BE2C (cell line): ENCODE measurements at regions not wholly inside any gene's neighbourhood (a gene's known extent, or its start where the extent isn't known, plus 50 kb on each side); places are given as distances from the start of the nearest gene placed in this dataset.

ENCODE experiments used
- DNase-seq: peaks from one replicate; pipeline ENCODE4 v3.0.0-alpha.2; 2020
- H3K27me3 ChIP-seq: fragments of 250-450 bp; sonication (Bioruptor Pico); 2 replicates; pipeline ENCODE4 v1.5.1; 2020; ENCODE audit warnings: mild to moderate bottlenecking
- H3K36me3 ChIP-seq: fragments of 250-450 bp; sonication (Bioruptor Pico); 2 replicates; pipeline ENCODE4 v1.5.1; 2020; ENCODE audit warnings: mild to moderate bottlenecking
- H3K4me1 ChIP-seq: fragments of 250-450 bp; sonication (Bioruptor Pico); 2 replicates; pipeline ENCODE4 v1.5.1; 2020
- H3K4me3 ChIP-seq: 2 replicates; pipeline ENCODE4 v1.5.1; 2011; ENCODE audit warnings: low read depth, low read length
- H3K9me3 ChIP-seq: fragments of 250-450 bp; sonication (Bioruptor Pico); 2 replicates; pipeline ENCODE4 v1.5.1; 2020
- CTCF ChIP-seq: IDR thresholded peaks from 2 replicates; pipeline ENCODE4 v1.5.1; 2012; ENCODE audit warnings: mild to moderate bottlenecking, low read depth, low read length

GRCh38 chr2:7419186-7419585, 502.0 kb downstream of the RNF144A start:
- Histone ChIP-seq H3K4me1 (peaks cover 9% of the 10 kb centered on the region), H3K27me3 (no peaks in the 10 kb centered on the region), H3K36me3 (no peaks in the 10 kb centered on the region), H3K4me3 (no peak overlapping the region), H3K9me3 (no peaks in the 10 kb centered on the region)
- no peak for TF ChIP-seq CTCF
- no peak for DNase-seq

GRCh38 chr2:7419814-7420311, 502.7 kb downstream of the RNF144A start:
- TF ChIP-seq CTCF: no peak
- Histone ChIP-seq H3K4me3 (no peak overlapping the region), H3K27me3 (no peaks in the 10 kb centered on the region), H3K36me3 (no peaks in the 10 kb centered on the region), H3K9me3 (no peaks in the 10 kb centered on the region), H3K4me1 (peaks cover 9% of the 10 kb centered on the region)
- DNase-seq: no peak

- no peak for DNase-seq
- Histone ChIP-seq H3K4me1 (peaks cover 9% of the 10 kb centered on the region), H3K9me3 (no peaks in the 10 kb centered on the region), H3K36me3 (no peaks in the 10 kb centered on the region), H3K27me3 (no peaks in the 10 kb centered on the region), H3K4me3 (no peak overlapping the region; the same call in 1 of the 2 replicates)
- no peak for TF ChIP-seq CTCF
Observed at GRCh38 chr2:7420530-7420929, 503.3 kb downstream of the RNF144A start.

- H3K9me3 ChIP-seq: no peaks in the 10 kb centered on the region
- H3K36me3 ChIP-seq: no peaks in the 10 kb centered on the region
- peaks cover 9% of the 10 kb centered on the region for H3K4me1 ChIP-seq
- H3K4me3 ChIP-seq: no peak overlapping the region
- TF ChIP-seq CTCF: no peak
- no peaks in the 10 kb centered on the region for H3K27me3 ChIP-seq
- DNase-seq: no peak
Observed at GRCh38 chr2:7424481-7424880, 507.3 kb downstream of the RNF144A start.

GRCh38 chr2:7427293-7428060, 510.3 kb downstream of the RNF144A start:
- Histone ChIP-seq H3K4me1 (no peaks in the 10 kb centered on the region), H3K9me3 (no peaks in the 10 kb centered on the region), H3K27me3 (no peaks in the 10 kb centered on the region), H3K36me3 (no peaks in the 10 kb centered on the region), H3K4me3 (no peak overlapping the region)
- DNase-seq: peak; percentile 34
- peak; percentile 74 for TF ChIP-seq CTCF

- no peak for TF ChIP-seq CTCF
- H3K27me3 ChIP-seq: no peaks in the 10 kb centered on the region
- H3K4me1 ChIP-seq: no peaks in the 10 kb centered on the region
- DNase-seq: no peak
- H3K4me3 ChIP-seq: no peak overlapping the region
- H3K36me3 ChIP-seq: no peaks in the 10 kb centered on the region
- no peaks in the 10 kb centered on the region; the same call in 1 of the 2 replicates for H3K9me3 ChIP-seq
Observed at GRCh38 chr2:7428454-7429204, 511.4 kb downstream of the RNF144A start.
